Epithelial cell of proximal tubule (primary cell): ENCODE measurements at regions not wholly inside any gene's neighbourhood (a gene's known extent, or its start where the extent isn't known, plus 50 kb on each side); places are given as distances from the start of the nearest gene placed in this dataset.
"Not testable (repeated sequence)": the region's sequence is repeated elsewhere in the genome, so short reads cannot be mapped to it uniquely, and the experiment has no call there.

Source experiments
- DNase-seq: peaks from one replicate; pipeline ENCODE4 v3.0.0-alpha.2; 2011; ENCODE audit warnings: low read depth
- H3K4me3 ChIP-seq: 2 replicates; pipeline ENCODE4 v1.5.1; 2011; ENCODE audit warnings: low read depth, mild to moderate bottlenecking, low read length
- CTCF ChIP-seq: conservative IDR thresholded peaks from 2 replicates; pipeline ENCODE4 v1.5.1; 2012; ENCODE audit warnings: low read depth, mild to moderate bottlenecking, low read length

- TF ChIP-seq CTCF = no peak
- no peak for DNase-seq
- no peak overlapping the region for H3K4me3 ChIP-seq
These were observed 61.0 kb upstream of the SMIM30 start for GRCh38 chr7:113179313-113179712.

GRCh38 chr7:113176836-113177235 lies 58.5 kb upstream of the SMIM30 start:
- TF ChIP-seq CTCF = no peak

GRCh38 chr7:113176180-113176579 lies 57.8 kb upstream of the SMIM30 start:
- not testable (repeated sequence) for H3K4me3 ChIP-seq, DNase-seq

More at GRCh38 chr7:113176836-113177235, 58.5 kb upstream of the SMIM30 start:
- DNase-seq = no peak
- H3K4me3 ChIP-seq = no peak overlapping the region

GRCh38 chr7:113175525-113176104 lies 57.3 kb upstream of the SMIM30 start:
- no peak overlapping the region for H3K4me3 ChIP-seq
- TF ChIP-seq CTCF = no peak
- no peak for DNase-seq

GRCh38 chr7:113172726-113173125 lies 54.4 kb upstream of the SMIM30 start:
- H3K4me3 ChIP-seq = no peak overlapping the region
- no peak for TF ChIP-seq CTCF
- DNase-seq = no peak

- TF ChIP-seq CTCF = no peak
- no peak overlapping the region for H3K4me3 ChIP-seq
- DNase-seq = no peak
These were observed 52.2 kb upstream of the SMIM30 start for GRCh38 chr7:113170591-113170990.
